ENCODE measurements at regions not wholly inside any gene's neighbourhood (a gene's known extent, or its start where the extent isn't known, plus 50 kb on each side); places are given as distances from the start of the nearest gene placed in this dataset.
"Not testable (repeated sequence)": the region's sequence is repeated elsewhere in the genome, so short reads cannot be mapped to it uniquely, and the experiment has no call there.

DNA sequence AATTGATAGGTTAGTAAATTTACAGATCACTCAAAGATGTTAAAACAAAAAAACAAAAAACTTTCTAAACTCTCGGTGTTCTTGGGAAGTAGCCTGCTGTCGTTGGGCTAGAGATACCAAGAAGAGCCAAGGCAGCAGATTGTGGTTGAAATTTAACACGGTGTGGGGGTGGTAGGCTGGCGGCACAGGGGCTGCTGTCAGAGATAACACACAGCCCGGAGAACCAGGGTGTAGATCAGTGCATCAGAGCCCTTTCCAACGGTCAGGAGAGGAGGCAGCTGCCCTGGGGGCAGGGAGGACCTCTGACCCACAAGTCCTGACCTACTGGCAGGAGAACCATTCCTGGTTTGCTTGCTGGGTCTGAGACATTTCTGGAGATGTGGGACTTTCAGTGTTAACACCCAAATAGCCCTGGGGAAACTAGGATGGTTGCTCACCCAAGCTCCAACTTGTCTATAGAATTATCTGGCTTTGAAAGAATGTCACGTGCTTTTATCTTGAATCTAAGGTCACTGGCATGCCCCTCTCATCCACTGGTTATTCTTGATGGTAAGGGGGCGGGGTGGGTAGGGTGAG, 205.2 kb upstream of the PLGLB2 start:
- not testable (repeated sequence) for DNase-seq (ENCODE audit: low spot score)

GRCh38 chr2:87543797-87544196, 204.1 kb upstream of the PLGLB2 start:
- DNase-seq (ENCODE audit: low spot score) = not testable (repeated sequence)

GRCh38 chr2:87547106-87547505, 200.8 kb upstream of the PLGLB2 start:
- DNase-seq (ENCODE audit: low spot score) = not testable (repeated sequence)

DNA sequence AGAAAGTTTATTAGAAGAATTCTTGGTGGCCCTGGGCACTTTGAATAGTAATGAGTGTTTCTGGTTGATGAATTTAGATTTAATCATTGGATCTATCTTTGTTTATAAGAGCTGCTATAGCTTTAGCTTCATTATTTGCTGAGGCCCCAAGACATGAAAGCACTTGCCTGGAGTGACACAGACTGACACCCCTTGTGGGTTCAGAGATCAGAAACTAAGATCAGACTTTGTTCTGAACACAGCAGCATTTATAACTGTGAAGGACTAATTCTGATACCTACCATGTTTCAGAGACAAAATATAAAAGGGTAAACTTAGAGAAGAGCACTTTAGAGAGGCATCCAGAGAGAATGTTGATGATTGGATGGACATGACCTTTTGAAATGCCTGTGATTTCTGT, 199.9 kb upstream of the PLGLB2 start:
- DNase-seq (ENCODE audit: low spot score) = not testable (repeated sequence)

DNA sequence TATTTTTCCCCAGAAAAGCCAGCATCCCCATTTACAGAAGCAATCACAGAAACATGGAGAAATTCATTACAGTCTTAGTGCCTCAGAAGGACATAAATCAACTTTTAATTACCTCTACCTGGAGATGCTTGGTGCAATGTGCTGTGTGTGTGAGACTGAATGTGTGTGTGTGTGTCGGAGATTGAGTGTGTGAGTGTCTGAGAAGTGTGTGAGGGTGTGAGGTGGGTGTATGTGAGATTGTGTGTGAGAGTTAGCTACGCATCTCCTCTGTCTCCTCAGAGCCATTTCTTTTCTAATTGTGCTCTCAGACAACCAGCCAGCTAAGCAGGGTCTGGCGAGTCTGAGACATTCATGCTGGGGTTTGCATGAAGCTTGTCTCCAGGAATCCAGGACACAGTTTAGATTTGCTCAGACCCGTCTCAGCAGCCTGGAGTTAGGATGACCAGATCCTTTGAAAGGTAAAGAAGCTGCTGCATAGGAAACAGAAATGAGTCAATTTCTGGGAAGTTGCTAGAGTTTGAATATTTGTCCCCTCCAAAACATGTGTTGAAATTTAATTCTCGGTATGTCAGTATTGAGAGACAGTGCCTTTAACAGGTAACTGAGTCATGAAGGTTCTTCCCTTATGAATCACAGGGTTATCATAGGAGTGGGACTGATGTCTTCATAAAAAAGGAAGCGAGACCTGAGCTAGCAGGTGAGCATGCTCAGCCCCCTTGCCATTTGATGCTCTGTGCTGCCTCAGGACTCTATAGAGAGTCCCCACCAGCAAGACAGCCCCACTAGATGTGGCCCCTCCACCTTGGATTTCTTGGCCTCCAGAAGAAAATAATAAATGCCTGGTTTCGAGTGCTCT, 199.0 kb upstream of the PLGLB2 start:
- not testable (repeated sequence) for DNase-seq (ENCODE audit: low spot score)

DNA sequence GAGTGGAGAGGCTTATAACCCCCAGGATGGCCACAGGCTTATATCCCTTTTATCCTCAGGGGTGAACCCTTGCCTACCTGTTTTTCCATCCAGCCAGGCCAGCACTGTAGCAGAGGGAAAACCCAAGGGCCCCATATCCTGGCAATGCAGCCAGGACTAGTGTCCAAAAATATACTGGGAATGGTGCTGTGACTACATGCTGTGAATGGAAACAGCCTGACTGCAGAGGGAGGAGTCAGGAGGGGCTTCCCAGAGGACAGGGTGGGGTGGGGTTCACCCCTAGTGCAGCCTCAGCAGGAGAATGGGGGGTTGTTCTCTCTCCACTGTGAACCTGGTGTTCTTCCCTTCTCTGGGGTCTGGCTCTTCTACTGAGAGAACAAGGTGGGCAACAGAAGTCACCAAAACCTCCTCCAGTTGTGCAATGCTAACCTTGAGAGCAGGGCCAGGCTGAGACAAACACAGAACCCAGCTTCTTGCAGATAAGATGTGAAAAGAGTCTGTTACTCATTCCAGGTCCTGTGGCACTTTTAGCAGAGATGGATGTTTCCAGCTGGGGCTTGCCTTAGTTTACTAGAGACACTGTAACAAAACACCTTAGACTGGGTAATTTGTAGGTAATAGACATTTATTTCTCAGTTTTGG, 198.2 kb upstream of the PLGLB2 start:
- DNase-seq (ENCODE audit: low spot score) = not testable (repeated sequence)

- DNase-seq (ENCODE audit: low spot score) = not testable (repeated sequence)
Measured at GRCh38 chr2:87554678-87555077, 193.2 kb upstream of the PLGLB2 start.

DNA sequence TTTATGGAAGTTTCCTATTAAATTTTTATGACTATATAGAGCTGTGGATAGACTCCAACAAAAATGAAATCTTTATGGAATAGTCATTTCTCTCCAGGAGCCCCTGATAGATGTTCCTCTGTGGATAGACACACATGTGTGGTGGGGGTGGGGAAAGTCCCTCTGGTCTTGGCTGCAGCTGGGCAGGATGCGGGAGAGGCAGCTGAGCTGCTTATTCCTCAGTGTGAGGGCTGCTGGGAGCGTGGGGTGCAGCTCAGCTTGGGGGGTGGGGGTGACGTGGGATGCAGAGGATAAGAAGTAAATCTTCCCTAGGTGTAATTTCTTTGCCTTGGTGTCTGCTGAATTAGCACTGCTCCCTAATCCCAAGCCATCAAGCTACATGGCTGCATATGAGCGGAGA, 192.8 kb upstream of the PLGLB2 start:
- not testable (repeated sequence) for DNase-seq (ENCODE audit: low spot score)

DNA sequence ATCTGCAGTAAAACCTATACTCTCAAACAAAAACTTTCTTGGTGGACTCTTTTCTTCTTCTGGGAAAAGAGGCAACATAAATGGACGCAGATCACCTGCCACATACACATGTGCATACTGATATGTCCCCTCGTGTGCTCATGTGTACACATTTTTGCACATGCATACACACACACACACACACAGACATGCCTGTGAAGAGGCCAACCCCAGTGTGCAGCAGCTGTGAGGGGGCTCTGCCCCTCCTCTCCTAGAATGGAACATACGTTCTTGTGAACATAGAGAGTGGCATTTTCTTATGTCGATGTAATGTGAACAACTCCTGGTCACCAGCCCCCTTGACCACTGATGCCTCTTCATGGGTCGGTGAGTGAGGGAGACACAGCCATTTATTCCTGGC, 188.9 kb upstream of the PLGLB2 start:
- DNase-seq (ENCODE audit: low spot score) = not testable (repeated sequence)

- not testable (repeated sequence) for DNase-seq (ENCODE audit: low spot score)
Measured at GRCh38 chr2:87559735-87560134, 188.2 kb upstream of the PLGLB2 start.

DNA sequence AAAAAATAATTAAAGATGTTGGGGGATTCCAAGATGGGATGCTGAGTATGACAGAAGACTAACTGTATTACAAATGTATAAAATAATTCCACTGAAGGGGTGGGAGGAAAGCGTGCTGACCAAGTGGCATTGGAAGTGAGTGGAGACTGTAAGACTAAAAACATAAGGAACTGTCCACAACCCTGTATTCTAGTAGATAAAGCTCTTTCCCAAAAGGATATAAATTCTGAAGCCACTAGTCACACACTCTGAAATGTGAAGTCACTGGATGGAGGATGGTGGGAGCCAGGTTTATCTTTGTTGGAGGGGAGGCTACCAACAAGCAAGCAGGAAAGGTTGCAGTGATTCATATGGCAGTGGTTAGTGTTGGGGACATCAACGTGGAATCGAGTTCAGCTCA, 182.8 kb upstream of the PLGLB2 start:
- DNase-seq (ENCODE audit: low spot score) = not testable (repeated sequence)

DNA sequence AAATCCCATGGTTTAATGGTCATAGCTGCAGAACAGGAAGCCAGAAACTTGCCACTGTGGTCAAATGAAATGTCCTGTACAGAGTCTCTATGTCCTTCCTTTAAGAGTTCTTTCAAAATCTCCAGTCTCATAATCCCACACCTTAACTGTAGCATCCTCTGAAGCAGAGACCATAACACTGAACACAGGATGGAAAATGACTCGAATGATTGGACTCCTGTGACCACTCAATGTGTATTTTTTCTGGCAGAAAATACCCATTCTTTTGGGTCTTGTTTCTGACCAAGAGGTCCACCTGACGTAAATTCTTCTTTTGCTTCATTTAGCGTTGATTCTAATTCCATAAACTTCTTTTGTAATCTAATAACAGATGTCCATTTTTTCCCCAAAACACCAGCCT, 181.4 kb upstream of the PLGLB2 start:
- not testable (repeated sequence) for DNase-seq (ENCODE audit: low spot score)

- not testable (repeated sequence) for DNase-seq (ENCODE audit: low spot score)
Measured at GRCh38 chr2:87567093-87567492, 180.8 kb upstream of the PLGLB2 start.

- DNase-seq (ENCODE audit: low spot score) = not testable (repeated sequence)
Measured at GRCh38 chr2:87567912-87568311, 180.0 kb upstream of the PLGLB2 start.

GRCh38 chr2:87568554-87569278, 179.2 kb upstream of the PLGLB2 start:
- not testable (repeated sequence) for DNase-seq (ENCODE audit: low spot score)

DNA sequence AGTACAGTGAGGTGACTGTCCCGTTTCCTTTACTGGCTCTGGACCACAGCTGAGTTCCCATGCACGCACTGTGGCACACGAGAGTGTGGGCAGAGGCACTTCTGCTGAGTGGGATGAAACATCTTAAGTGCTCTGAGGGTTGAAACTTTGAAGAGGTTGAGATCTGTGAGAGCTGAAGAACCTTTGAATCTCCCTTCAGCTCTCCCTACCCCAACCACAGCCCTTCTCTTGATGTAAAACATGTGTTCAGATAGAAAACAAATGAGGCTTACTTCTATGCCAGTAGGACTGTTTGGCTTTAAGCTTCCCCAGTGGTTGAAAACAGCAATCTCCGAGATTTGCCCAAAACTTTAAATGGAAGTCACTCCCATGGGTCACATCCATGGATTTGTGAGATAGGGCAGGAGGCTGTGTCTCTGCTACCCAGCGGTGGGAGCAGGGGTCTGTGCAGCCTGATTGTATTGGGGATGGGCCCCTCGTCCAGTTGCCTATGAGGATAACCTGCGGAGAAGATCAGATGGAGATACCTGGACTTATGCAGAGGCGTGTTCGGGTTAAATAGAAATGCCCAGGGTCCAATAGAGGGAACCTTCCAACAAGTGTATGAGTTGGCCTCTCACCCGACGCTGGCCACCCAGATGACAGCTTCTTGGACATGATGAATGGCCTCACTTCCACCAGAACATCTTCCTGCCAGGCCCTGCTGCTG, 178.0 kb upstream of the PLGLB2 start:
- not testable (repeated sequence) for DNase-seq (ENCODE audit: low spot score)

DNA sequence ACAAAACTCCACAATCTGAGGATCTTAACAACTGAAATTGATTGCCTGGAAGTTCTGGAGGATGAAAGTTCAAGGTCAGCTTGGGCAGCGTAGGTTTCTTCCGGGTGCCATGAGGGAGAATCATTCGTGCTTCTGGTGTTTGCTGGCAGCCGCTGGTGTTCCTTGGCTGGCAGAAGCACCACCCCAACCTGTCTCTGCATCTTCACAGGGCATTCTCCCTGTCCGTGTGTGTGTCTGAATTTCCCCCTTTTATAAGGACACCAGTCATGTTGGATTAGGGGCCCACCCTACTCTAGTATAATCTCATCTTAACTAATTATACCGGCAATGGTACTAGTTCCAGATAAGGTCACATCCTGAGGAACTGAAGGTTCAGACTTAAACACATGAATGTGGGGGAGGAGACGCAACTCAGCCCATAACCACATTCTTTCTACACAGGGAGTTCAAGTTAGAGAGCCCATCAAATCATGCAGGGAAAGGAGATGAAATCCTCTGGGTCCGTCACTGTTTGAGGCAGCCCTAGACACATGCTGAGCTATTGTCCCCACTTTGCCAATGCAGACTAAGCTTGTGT, 175.9 kb upstream of the PLGLB2 start:
- not testable (repeated sequence) for DNase-seq (ENCODE audit: low spot score)

- not testable (repeated sequence) for DNase-seq (ENCODE audit: low spot score)
Measured at GRCh38 chr2:87572906-87573305, 175.0 kb upstream of the PLGLB2 start.

DNA sequence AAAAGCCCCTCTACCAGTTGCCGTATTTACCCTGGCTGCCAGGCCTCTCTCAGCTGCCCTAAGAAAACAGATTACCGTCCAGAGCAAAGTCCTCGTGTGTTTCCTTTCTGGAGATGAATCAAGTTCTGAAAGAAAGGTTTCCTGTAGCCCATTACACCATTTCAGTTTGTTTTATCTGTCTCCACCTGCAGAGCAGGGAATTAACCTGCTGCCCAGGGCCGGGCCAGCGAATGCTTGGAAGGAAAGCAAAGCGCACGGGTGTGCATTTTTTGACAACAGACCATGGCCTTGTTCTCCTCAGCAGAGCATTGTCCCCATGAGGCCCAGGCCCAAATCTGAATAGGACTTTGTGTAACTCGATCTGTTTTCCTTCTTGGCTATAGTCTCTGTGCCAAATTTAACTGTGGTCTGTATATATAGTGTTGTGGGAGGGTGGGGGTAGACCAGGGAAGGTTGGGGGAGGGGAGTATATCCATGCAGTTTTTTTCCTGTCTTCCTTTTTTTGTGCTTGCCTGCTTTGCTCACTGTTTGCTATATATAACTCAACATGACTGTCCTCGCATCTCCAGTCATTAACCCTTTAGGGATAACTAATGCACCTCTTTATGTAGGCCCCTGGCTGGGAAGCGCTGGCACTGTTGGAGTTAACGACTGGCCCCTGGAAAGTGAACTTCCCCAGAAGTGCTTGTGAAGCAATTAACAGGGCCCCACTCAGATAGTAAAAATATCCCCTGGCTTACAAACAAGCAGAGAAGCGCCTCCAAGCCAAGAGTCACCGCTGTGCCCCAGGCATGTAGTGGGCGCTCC, 174.3 kb upstream of the PLGLB2 start:
- not testable (repeated sequence) for DNase-seq (ENCODE audit: low spot score)

All from iPS-NIHi11 (cell line).